HG02588 (cell line): ENCODE measurements at regions not wholly inside any gene's neighbourhood (a gene's known extent, or its start where the extent isn't known, plus 50 kb on each side); places are given as distances from the start of the nearest gene placed in this dataset.
A peak's percentile ranks its signal among the peaks of the same experiment; 100 is the strongest.

Experiments used
- ATAC-seq: cut with Tn5 transposase; IDR thresholded peaks from one replicate; pipeline ENCODE4 v1.9.1; 2021; ENCODE audit warnings: mild to moderate bottlenecking, moderate library complexity; ENCODE audit not compliant: unreplicated experiment

- no peak for ATAC-seq
Observed at GRCh38 chr4:62475596-62475995, 1275.5 kb downstream of the ADGRL3 start.

GRCh38 chr4:62474802-62475201 is 1274.7 kb downstream of the ADGRL3 start:
- ATAC-seq = no peak

DNA sequence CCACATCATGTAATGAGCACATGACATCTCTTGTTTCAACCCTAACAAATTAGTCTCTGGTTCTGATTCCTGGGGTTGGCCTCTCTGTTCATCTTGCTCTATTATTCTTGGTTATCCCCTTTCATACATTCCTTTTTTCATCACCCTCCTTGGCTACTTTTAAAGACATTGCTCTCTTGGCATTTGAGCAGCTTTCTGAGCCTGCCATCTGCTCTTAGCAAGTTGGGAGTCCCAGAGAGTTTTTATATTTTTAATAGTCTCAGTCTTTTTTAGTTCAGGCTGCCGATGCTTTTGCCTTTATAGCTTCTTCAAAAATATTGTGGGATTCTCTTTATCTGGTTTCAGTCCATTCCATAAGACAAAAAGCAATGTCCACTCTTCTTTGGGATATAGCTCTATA is 1270.9 kb downstream of the ADGRL3 start:
- no peak for ATAC-seq

DNA sequence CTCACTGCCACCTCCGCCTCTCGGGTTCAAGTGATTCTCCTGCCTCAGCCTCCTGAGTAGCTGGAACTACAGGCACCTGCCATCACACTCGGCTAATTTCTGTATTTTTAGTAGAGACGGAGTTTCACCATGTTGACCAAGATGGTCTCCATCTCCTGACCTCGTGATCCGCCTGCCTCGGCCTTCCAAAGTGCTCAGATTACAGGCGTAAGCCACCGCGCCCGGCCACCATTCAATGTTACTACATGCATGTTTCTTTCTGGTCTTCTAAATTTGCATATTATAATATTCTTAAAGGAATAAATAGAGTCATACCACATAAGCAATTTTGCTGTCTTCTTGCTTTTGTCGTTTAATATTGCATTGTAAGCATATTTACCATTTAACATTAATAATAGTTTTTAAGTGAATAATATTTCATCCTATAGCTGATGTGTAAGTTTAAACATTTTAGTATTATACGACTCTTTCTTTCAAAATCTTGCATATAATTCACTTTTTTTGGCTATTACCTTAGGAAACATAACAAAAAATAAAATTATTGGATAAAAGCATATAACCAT is 1270.4 kb downstream of the ADGRL3 start:
- ATAC-seq = no peak

- ATAC-seq = no peak
Observed at GRCh38 chr4:62470020-62470419, 1269.9 kb downstream of the ADGRL3 start.

- ATAC-seq = no peak
Observed at GRCh38 chr4:62461961-62462360, 1261.8 kb downstream of the ADGRL3 start.

GRCh38 chr4:62460329-62460728 is 1260.2 kb downstream of the ADGRL3 start:
- ATAC-seq = no peak

- no peak for ATAC-seq
Observed at GRCh38 chr4:62457356-62457755, 1257.2 kb downstream of the ADGRL3 start.

DNA sequence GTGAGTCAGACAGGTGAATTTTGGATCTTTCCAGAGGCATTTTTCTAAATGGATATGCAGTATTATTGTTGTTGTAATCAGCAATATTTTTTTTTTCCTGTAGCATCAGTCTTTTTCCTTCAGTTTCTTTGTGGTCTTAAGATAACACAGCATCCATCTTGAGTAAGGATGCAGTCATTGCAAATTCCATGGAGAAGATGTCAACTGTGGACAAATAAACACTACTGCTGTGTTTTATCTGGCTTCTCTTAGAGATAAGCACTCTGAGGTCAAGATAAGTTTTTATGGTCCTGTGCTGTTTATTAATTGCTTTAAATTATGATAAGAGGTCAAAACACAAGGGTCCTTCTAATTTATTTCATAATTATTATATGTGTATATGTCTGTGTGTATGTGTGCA is 1255.7 kb downstream of the ADGRL3 start:
- ATAC-seq = no peak

DNA sequence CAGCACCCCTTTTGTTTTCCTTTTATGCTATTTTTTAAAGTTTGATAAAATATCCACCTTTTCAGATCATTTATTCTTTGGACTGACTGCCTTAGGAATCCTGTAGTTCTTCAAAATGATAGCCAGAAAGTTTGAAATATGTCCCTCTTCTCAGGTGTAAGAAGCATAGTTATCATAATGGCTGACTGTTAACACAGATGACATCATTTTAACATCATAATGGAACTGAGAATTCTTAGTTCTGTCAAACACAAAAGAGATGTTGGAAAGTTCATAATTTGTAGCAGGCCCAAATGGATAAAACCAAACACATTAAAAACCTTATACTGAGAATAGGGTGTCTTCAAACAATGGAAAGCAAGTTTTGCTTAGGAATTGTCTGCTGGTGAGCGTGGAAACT is 1254.4 kb downstream of the ADGRL3 start:
- no peak for ATAC-seq

DNA sequence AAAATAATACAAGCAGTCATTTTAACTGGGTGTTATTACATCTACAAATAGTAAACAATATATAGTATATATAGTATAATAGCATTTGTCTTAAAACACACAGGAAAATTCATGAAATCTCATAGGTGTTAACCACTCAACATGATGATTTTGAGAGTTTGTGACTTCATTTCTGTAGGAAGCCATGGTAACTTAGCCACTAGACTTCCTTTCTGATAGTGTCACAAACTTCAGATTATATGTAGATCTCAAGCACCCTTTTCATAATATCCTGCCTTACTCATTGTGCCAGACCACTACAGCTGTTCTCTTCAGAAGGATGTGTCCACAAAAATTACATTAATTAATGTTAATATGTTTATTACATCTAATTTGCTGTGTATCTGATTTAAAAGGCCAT is 1250.6 kb downstream of the ADGRL3 start:
- no peak for ATAC-seq

GRCh38 chr4:62449538-62449937 is 1249.4 kb downstream of the ADGRL3 start:
- no peak for ATAC-seq

DNA sequence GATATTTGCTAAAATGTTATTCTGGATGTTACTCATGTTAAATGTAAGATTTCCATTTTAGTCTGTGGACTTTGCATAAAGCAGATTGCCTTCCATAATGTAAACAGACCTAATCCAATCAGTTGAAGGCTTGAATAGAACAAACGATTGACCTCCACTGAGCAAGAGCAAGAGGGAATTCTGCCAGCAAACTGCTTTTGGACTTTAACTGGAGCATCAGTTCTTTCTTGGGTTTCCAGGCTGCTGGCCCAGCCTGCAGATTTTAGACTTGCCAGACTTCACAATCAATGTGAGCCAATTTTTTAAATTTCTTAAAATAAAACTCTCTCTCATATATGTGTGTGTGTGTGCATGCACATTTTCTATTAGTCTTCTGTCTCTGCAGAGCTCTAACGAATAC is 1248.8 kb downstream of the ADGRL3 start:
- no peak for ATAC-seq

DNA sequence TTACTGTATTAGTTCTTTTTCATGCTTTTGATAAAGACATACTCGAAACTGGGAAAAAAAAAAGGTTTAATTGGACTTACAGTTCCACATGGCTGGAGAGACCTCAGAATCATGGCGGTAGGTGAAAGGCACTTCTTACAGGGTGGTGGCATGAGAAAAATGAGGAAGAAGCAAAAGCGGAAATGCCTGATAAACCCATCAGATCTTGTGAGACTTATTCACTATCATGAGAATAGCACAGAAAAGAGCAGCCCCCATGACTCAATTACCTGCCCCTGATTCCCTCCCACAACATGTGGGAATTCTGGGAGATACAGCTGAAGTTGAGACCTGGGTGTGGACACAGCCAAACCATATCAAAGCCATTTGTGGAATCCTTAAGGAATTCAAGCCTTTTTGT is 1238.9 kb downstream of the ADGRL3 start:
- no peak for ATAC-seq

DNA sequence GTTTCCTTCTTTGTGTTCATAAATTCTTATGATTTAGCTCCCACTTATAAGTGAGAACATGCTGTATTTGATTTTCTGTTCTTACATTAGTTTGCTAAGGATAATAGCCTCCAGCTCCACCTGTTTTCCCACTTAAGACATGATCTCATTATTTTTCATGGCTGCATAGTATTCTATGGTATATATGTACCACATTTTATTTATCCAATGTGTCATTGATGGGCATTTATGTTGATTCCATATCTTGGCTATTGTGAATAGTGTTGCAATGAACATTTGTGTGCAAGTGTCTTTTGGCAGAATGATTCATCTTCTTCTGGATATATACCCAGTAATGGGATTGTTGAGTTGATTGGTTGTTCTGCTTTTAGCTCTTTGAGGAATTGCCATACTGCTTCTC is 1234.8 kb downstream of the ADGRL3 start:
- ATAC-seq = no peak

DNA sequence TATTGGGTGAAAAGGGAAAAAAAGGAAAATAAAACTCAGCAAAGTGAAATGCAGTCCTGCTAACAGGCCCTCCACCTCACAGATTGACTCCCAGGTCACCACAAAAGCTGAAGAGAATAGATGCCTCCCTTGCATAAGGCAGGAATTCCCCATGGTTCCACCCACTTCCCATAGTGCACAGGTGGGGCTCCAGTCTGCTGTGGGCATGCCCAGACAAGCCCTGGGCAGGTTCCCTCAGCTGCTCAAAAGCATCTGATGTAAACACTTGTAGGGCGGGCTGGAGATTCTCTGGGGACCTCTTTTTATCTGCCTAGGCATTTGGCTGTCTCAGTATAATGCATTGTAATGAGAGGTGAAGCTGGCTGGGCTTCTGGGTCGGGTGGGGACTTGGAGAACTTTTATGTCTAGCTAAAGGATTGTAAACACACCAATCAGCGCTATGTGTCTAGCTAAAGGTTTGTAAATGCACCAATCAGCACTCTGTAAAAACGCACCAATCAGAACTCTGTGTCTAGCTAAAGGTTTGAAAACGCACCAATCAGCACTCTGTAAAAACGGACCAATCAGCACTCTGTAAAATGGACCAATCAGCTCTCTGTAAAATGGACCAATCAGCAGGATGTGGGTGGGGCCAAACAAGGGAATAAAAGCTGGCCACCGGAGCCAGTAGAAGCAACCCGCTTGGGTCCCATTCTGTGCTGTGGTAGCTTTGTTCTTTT is 1231.5 kb downstream of the ADGRL3 start:
- ATAC-seq = peak; percentile 63

- no peak for ATAC-seq
Observed at GRCh38 chr4:62429297-62429696, 1229.2 kb downstream of the ADGRL3 start.

GRCh38 chr4:62415256-62415655 is 1215.1 kb downstream of the ADGRL3 start:
- no peak for ATAC-seq

DNA sequence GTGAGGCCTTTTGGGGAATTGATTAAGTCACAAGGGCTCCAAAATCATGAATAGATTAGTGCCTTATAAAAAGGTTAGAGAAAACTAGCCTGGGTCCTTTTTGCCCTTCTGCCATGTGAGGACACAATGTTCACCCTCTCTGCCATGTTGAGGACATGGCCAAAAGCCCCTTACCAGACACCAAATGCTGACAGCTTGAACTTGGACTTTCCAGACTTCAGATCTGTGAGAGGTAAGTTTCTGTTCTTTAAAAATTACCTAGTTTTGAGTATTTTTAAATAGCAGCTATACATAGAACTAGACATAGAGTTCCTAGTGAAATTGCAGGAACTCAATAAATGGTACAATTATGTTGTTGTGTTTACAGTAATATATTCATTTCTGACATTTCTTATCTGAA is 1214.4 kb downstream of the ADGRL3 start:
- ATAC-seq = no peak

DNA sequence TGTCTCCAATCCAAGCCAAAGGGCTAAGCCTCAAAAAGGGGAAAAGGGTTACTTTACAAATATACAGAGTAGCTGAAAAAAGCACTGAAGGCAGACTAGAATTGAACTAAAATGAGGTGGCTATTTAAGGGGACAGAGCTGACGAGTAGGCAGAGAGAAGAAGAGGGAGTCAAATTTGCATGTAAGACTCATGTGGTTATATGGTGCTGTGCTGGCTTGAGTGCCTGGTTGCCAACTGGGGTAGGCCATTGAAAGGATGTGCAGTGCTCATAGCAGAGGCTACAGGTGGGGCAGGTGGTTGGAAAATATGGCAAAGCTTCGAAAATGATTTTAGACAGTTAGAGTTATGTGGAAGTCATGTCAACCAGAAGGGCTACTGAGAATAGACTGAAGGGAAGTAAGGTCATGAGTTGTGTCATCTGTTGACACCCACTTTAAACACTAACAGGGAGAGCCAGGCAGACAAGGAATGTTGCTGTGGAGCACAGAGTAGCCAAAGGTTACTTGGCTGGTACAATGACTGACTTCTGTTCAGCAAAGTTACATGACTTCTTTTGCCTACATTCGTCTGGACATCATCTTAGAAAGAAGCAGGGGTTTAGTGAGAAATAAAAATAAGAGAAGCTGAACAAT is 1210.4 kb downstream of the ADGRL3 start:
- no peak for ATAC-seq

DNA sequence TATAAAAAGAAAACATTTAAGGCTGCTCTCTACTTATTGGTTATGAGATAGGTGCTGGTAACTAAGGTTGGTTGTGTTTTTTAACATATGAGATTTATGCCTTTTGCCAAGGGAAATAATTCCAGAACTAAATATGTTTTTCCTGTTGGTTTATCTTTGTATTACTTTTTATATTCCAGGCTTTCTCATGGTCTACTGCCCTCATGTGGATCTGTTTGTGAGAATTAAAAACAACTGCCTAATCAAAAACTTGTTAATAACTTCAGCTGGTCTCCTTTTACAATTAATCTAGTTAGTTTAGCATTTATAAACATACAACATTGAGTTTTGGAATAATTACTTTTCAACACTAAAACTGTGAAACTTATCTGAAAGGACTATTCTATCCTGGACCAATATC is 1208.3 kb downstream of the ADGRL3 start:
- ATAC-seq = no peak

DNA sequence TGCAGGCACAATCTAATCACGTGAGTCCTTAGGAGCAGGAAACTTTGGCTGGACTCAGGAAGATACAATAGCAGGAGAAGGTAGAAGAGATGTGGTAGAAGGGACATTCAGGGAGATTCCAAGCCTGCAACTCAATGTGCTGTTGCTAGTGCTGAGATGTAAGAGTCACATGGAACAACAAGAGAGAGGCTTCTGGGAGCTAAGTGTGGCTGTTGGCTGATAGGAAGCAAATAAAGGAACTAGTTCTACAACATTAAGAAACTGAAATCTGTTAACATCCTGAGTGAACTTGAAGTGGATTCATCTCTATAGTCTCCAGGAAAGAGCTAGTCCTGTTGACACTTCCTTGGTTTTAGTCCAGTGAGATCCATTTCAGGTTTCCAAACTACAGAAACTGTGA is 1207.4 kb downstream of the ADGRL3 start:
- no peak for ATAC-seq
